Suppressor macrophage treated with lipopolysaccharide for 4 hours (primary cell): ENCODE measurements at regions not wholly inside any gene's neighbourhood (a gene's known extent, or its start where the extent isn't known, plus 50 kb on each side); places are given as distances from the start of the nearest gene placed in this dataset.
"Not testable (repeated sequence)": the region's sequence is repeated elsewhere in the genome, so short reads cannot be mapped to it uniquely, and the experiment has no call there.

Experiments used
- DNase-seq: peaks from one replicate; pipeline ENCODE4 v3.0.0-alpha.2; 2020

DNA sequence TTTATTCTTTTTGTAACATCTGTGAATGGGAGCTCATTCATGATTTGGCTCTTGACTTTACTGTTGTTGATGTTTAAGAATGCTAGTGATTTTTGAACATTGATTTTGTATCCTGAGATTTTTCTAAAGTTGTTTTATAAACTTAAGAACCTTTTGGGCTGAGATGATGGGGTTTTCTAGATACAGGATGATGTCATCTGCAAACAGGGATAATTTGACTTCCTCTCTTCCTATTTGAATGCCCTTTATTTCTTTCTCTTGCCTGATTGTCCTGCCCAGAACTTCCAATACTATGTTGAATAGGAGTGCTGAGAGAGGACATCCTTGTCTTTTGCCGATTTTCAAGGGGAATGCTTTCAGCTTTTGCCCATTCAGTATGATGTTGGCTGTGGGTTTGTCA, 445.1 kb upstream of the CFAP20DC start:
- DNase-seq, result not testable (repeated sequence)

DNA sequence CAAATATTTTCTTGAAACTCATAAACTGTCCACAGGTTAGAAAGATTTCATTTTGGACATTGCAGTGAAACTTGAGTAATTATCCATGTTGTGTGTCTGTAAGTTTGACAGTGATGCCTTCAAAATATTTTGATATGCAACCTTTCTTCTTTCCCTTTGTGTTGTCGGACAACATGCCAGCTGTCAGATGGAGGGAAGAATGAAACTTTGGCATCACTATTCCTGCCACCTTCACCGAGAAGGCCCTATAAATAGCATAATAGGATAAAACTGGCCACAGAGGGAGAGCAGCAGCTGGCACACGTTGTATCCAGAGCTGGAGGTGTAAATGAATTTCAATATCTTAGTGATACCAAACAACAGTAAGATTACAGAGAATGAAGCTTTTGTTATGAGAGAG, 436.7 kb upstream of the CFAP20DC start:
- DNase-seq, result no peak

DNA sequence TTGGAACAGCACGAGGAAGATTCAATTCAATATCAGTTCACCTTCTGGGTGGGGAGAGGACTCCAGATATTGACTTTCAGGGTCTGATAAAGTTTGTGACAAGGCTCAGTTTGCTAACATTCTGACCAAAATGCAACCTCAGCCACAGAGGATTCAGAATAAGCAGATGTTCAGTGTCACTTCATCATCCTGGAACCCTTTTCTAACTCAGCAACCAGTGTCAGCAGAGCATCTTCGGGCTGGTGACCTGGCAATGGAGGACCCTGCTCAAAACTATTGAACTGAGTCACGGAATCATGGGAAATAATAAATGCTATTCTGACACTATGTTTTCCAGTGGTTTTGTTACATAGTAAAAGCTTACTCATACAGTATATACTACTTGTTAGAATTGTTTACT, 433.4 kb upstream of the CFAP20DC start:
- DNase-seq, result no peak

DNA sequence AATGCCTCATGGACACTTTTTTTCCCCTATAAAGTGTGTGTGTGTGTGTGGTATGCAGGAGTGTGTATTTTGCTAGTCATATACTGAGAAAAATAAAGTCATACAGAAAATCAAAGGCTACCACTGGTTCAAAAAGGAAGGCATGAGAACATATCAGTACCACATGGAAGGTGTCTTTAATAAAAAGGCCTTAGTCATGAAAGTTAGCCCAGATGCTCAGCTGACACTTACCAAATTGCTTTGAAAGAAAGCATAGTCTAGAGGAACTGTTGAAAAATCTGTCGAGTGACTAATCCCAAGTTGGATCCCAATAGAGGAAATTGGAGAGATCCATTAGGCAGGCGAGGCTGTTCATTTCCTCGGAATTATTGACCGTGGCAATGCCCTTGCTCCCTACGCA, 432.9 kb upstream of the CFAP20DC start:
- peak; percentile 21 for DNase-seq

DNA sequence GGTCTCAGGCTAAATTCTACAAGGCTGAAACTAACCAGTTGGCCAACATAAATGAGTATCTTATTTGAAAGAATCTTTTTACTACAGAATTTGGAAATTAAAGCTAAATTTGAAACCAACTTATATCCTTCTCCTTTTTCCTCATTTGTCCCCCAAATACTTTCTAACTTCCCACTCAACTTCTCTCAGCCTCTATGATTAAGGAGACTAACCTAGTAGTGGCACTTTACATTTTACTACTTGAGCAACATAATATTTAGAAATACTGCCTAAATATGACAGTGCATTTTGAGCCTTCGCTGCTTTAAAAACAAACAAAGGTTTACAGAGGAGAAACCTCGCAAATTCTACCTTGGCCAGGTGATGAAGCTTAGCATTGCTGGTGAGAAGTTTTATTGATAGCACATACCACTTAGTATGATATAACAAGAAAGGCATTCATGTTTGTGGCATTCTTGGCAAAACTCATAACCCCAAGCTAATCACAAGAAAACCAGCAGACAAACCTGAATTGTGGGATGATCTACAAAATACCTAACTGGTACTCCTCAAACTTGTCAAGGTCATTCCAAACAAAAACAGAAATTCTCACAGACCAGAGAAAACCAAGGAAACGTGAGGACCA, 432.1 kb upstream of the CFAP20DC start:
- peak; percentile 32 for DNase-seq

DNA sequence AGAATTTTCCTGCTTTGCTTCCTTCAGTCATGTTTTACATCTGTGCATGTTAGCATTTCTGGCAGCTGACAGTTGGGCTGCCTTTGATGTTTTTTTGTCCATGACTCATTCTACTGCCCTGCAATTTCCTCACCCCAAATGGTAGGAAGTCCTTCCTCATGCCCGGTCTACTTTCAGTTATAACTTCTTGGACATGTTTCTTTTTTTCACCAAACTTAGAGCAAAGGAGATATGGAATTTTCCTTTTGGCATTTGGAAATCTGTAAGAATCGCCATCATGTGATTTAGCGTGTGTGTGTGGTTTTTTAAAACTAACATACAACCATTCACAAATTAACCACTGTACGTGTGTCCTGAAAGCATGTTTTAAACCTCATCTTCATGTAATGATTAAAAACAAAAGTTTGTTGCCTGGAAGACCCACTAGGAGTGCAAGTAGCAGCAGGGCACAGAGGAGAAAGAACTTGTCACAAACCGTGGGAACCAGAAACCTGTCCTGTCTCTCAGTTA, 430.7 kb upstream of the CFAP20DC start:
- DNase-seq, result peak; percentile 67

DNA sequence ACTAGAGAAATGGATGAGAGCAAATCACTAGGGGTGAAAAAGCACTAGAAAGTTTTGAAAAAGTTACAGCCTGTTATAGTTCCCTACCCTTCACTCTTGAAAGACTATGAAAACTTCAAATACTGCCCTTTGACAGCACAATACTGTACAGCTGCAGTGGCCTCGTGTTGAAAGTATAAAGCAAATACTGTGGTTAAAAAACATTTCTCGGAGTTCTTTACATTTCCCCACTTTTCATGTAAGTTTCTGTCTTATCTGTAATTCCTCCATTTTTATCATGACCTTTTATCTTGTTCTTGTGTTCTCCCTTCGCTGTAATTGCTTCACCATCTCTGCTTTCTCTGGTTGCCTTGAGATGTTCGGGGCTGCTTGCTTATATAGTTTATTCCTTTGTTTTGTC, 423.8 kb upstream of the CFAP20DC start:
- DNase-seq, result no peak

DNA sequence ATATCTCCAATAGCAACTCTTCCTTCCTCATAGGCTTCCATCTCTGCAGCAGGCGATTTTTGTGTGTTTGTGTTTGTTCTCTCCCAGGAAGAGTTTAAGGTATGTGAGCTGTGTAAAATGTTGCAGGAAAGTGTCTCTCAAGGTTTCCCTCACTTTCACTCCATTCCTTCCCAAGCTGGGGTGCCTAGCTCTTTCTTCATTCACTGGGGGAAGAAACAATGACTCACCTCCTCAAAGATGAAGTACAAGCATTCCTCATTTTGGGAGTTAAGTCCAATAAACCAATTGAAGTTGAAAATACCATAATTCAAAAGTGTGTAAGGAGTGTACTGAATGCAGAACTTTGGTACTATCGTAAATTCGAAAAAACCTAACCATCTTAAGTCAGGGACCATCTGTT, 422.7 kb upstream of the CFAP20DC start:
- no peak for DNase-seq

DNA sequence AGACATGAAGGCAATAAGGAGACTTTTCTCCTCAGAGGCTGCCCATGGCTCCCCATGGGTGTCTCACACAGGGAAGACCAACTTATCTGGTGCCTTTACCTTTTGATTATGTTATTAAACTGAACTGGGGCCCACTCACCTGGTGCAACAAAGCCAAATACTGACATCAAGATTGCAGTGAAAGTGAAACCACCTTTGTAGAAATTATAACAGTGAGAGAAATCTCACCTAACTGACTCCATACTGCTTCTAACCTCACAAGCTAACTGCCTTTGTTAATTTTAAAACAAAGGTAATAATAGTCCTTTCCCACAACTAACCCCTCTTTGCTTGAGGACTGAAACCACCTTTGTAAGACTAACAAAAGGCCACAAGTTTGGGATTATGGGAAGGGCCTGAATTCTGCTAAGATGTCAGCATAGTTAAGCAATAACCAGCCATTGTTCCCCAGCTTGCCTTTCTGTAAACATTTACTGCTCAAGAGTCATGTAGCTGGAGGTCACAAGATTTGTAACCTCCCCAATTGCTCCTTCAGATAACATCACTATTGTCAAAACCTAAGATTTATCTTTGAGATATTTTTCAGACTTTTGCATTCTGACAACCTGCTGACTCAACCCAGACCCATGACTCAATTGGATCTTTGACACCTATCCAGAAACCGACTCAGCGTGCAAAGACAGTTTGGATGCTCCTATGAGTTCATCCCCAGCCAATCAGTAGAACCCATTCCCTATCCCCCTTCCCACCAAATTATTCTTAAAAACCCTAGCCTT, 420.3 kb upstream of the CFAP20DC start:
- DNase-seq, result no peak

DNA sequence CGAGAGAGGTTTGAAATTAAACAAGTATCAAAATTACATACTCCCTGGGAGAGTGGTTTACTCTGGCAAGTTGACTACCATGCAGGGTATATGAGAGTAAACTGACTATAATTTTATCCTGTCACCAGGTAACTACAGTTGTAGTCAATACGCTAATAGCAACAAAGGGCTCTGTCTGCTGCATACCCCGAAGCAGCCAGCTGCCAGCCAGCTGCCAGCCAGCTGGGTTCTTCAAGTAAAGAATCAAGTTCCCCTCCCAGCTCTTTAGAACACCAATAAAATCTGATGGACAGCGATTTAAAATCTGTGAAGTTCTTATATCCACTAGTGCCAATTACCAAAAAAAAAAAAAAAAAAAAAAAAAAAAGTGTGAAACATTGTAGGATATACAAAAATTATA, 417.7 kb upstream of the CFAP20DC start:
- DNase-seq, result no peak

DNA sequence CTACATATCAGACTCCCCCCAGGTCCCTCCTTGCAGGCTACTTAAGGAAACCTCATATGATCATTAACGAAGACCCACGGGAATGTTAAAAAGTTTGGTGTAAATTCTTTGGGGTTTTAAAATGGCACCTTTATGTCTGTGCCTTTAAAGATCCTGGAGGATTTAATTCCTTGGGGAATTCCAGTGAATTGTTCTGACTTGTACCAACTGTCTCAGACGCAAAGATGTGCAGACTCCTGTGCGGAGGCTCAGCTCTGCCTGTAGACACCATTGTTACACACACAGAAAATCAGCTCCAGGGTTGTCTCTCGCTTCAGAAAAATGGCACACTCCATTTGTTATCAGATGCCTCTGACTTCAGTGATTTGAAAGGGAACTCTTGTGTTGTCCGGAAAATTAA, 414.4 kb upstream of the CFAP20DC start:
- DNase-seq, result no peak

DNA sequence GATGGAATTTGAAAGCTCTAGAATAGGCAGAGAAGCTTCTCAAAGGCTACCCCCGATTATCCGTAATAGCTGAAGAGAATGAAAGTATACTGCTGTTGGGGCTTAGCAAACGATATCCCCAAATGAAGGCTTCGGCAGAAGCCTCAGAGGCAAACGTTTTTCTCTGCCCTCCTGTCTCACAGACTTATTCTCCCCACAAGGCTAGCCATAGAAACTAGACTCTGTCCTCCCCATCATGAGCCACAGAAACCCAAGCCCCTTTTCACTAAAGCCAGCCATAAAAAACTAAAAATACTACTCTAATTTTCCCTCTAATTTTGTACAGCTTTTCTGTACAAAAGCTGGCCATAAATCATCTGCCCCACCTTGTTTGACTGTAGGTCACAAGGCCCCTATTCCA, 413.4 kb upstream of the CFAP20DC start:
- DNase-seq, result no peak

DNA sequence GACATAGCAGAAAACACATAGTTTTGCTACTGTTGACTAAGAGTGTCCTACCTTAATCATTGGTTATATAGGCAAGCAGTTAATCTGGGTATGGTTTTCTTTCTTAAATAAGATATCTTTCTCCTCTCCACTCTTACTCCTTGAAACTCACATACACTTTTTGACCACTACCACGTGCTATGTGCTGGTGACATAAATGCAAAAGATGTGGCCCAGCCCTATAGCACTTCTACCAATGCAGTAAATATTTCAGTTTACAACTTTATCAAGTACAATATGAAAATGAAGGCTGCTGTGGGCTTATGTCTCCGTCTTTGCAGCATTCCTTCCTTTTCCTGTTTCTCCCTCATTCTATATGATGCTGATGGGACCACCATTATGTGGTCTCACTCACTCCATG, 410.2 kb upstream of the CFAP20DC start:
- DNase-seq, result no peak

DNA sequence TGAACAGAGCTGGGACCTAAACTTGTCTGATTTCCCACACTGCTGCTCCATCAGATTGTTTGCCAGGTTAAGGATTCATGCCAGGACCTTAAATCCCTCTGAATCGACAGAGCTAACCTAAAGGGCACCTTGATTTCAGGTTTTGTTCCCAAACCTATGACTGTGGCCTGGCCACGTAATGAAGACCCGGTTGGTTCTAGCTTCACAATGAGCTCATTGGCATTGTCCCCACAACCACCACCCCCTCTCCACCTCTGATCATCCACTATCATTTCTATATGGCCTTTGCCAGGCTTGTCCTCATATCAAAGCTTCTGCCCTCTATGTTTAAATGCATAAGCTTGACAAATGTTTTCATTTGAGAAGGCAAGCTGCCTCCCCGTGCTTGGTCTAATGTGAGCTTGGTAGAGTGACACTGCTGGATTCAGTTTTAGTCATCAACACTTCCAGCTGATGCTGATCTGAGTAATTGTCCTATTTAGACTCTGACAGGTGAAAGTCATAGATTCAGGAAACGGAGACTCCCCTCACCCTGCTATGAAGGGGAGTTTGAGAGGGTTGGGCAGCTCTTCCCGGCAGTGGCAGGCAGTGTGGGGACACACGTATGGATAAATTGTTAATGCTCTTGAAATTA, 407.1 kb upstream of the CFAP20DC start:
- no peak for DNase-seq

DNA sequence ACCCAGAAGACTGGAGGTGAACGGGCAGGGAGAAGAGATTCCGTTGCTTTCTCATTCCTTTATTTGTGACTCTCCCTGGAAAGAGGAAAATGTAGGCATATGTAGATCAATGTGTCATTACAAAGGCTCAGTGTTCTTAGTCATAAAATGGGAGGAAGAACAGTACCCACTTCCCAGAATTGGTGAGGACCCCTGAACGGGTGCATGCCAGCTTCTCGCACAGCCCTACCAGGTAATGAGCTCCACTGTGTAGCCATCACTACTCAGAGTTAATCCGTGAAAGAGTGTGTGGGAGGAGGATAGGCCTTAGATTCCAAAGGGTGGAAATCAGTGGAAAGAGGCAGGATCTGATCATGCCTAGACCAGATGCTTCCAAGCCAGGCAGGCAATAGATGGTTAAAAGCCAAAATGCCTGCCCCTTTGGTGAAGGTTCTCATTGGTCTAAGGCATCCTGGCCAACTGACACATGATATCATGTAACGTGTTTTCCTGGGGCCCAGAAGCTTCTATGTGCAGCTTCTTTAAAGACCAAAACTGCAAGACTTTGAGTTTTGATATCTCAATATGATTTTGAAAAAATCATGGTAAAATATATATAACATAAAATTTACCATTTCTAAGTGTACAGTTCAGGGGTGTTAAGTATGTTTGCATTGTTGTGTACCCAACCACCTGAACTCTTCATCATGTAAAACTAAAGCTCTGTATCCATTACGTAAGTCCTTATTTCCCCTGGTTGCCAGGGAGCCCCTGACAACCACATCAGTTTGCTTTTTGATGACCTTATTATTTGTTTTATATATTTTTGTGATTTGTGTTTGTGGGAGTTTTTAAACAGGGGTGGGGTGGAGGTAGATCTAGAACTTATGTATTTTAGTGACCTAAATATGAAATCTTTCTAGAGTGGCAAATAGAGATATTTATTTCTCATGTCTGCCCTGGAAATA, 402.2 kb upstream of the CFAP20DC start:
- no peak for DNase-seq

DNA sequence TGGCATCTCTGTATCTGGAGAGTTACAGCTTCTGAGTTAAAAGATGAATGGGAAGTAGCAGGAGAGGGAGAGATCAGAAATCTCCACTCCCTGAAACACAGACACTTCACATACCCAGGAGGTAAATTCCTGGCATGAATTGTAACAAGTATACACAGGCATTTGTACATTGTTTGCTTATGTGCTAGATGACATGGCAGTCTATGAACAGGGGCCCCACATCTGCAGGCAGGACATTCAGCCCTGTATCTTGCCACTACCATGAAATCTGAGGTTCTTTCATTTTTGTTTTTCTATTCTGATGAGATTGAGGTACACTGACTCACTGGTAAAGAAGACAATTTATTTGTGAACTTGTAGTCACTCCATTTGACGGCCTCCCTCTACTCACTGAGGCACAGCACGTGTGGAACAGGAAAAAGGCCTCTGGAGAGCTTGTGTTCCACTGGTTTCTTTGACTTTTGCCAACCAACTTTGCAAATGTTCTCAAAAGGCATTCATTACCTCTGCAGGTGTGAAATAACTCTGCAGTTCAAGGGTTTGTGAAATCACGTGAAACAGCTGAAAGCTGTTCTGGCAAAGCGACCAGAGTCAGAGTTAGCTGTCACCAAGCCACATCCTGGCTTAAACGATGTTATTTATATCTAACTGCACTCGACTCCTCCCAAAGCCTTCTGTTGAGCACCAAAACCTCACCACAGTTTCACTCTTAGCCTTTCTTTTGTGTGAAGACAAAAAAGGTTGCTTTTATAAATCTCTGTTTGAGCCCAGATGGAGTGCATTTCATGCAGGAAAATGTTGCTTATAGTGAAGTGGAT, 401.3 kb upstream of the CFAP20DC start:
- no peak for DNase-seq

DNA sequence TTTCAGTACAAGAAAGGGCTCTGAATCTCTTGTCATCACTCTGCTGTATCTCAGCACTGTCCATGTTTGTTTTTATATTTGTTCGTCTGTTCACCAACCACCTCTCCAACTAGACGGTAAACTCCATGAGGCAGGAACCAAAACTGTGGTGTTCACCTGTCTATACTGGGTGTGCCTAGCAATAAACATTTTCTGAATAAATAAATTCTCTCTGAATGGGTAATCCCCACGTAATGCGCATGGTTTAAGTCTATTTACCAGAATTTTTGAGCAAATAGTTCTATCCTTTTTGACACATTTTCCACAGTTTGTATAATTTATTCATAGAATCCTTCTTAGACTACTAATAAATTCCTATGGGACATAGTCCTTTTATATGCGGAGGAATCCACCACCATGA, 400.6 kb upstream of the CFAP20DC start:
- no peak for DNase-seq

DNA sequence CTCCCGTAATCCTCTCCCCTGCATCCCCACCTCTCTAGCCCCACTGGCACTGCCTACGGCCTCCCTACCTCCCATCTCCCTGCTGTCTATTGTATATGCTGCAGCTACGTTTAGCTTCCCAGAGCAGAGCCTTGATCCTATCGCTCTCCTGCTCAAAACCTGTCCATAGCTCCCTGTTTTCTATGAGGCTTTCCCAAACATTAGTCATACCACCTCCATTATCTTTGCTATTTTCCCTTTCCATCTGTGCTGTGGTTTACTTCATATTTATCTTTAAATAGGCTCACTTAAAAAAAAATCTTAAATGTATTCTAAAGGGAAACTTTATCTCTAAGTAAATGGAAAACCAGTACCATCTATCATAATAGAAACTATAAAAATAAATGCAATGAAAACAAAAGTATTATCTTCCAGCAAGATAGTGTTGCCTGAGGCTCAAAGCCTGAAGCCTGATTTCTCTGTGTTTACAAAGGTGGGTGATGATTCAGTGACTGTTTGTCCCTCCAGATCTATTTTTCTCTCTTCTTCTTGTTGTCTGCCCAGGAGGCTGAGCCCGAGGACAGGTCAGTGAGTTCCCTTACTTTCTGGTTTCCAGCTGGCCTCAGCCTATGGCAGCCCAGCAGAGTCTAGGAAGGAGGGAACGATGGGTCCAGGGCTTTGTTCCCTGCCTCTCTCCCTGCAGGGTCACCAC, 397.1 kb upstream of the CFAP20DC start:
- no peak for DNase-seq

DNA sequence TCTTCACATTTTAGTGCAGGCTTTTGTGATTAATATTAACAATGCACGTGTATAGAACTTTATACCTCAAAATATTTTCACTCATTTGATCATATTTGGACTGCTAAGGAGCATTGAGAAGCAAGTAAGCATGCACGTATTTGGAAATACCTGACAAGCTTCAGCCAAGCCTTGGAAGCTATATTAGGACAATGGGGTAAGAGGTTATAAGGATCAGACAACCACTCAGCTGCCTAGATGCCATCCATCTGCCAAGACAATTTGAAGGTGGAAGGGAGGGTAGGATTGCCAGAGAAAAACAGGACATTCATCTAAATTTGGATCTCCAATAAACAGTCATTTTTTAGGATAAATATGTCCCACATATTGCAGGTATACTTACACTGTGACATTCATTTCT, 394.9 kb upstream of the CFAP20DC start:
- DNase-seq, result no peak

DNA sequence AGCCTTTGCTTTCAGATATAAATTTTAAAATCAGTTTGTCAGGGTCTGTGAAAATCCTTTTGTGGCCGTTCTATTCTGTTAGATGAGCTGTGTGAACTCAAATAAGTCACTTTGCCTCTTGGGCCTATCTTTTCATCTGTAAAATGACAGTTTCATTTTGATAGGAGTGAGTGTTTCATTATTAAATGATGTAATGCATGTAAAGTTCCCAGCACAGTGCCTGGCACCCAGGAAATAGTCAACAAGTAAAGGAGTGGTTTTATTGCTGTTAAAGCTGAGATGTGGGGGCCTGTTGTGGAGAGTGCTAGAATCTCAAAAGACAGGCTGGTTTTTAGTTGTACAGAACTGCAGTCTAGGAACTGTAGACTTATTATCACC, 394.5 kb upstream of the CFAP20DC start:
- DNase-seq, result no peak

DNA sequence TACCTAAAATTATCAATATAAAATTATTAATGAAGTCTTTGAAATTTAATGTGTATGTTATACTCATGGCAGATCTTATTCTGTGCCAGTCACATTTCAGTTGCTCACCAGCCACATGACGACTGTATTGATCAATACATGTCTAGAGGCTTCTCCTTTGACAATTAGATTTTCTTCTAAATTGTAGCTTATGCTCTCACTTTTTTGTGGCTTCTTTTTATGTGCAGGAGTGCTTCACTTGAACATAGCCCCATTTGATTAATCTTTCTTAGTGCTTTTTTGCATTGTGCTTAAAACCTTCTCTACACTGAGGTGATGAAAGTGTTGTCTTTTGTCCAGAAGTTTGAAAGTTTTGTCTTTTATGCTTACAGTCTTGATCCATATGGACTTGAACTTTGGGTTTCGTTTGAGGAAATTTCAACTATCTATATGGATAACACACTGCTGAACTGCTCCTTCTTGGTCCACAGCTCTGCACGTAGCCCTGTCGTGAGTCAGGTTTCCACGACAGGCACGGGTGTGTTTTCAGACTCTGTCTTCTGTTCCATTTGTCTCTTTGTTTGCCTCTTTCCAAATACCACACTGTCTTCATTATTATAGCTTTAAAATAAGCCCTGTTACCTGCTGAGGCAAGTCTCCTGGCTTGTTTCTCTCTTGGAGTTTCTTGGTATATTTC, 393.9 kb upstream of the CFAP20DC start:
- no peak for DNase-seq
